OCI-LY7 (cell line): ENCODE measurements at regions not wholly inside any gene's neighbourhood (a gene's known extent, or its start where the extent isn't known, plus 50 kb on each side); places are given as distances from the start of the nearest gene placed in this dataset.

Experiments used
- BruUV-seq: library from RNA; stranded (reverse); fragments of 400-500 nt; replicated peaks from 2 replicates; lab custom pipeline; 2021; lab: Mats Ljungman, UMichigan
- CTCF ChIA-PET: fragments of 300-600 bp; sonication (Branson Sonifier 250); formaldehyde crosslinking; loops from one replicate; lab custom pipeline; 2022; ENCODE audit warnings: antibody characterized with exemption; ENCODE audit not compliant: unreplicated experiment; lab: Charles Lee
- POLR2A ChIA-PET: fragments of 300-600 bp; sonication (Branson Sonifier 250); formaldehyde crosslinking; loops from one replicate; lab custom pipeline; 2022; ENCODE audit warnings: antibody characterized with exemption; lab: Charles Lee
- DNase-seq: peaks from one replicate; pipeline ENCODE4 v3.0.0-alpha.2; 2015; ENCODE audit warnings: low spot score
- H2AFZ ChIP-seq: fragments of 200-600 bp; sonication (generic), shearing (Covaris generic); 2 replicates; pipeline ENCODE4 v1.6.1; 2014; ENCODE audit warnings: mild to moderate bottlenecking, antibody characterized with exemption, low read length, moderate library complexity
- H3K27ac ChIP-seq: fragments of 200-600 bp; sonication (generic); 2 replicates; pipeline ENCODE4 v1.5.1; 2014; ENCODE audit warnings: mixed run types, low read depth, mild to moderate bottlenecking, moderate library complexity, low read length, inconsistent platforms; ENCODE audit not compliant: poor library complexity, severe bottlenecking
- H3K36me3 ChIP-seq: fragments of 200-600 bp; sonication (generic); 2 replicates; pipeline ENCODE4 v1.6.1; 2014; ENCODE audit warnings: mild to moderate bottlenecking, antibody characterized with exemption, low read length, moderate library complexity, mixed read lengths; ENCODE audit not compliant: insufficient read depth
- H3K4me1 ChIP-seq: fragments of 200-600 bp; sonication (generic); 2 replicates; pipeline ENCODE4 v1.5.1; 2014; ENCODE audit warnings: mild to moderate bottlenecking, low read length; ENCODE audit not compliant: insufficient read depth, poor library complexity, severe bottlenecking
- H3K4me2 ChIP-seq: fragments of 200-600 bp; sonication (generic); 2 replicates; pipeline ENCODE4 v1.6.1; 2014; ENCODE audit warnings: mild to moderate bottlenecking, low read length
- H3K4me3 ChIP-seq: fragments of 200-600 bp; sonication (generic); 2 replicates; pipeline ENCODE4 v1.5.1; 2014; ENCODE audit warnings: mild to moderate bottlenecking, low read depth, low read length; ENCODE audit not compliant: poor library complexity, severe bottlenecking
- H3K79me2 ChIP-seq: fragments of 200-600 bp; sonication (generic); 2 replicates; pipeline ENCODE4 v1.6.1; 2016; ENCODE audit warnings: low read depth, mild to moderate bottlenecking, low read length, moderate library complexity, mixed read lengths; ENCODE audit not compliant: insufficient read depth
- H3K9me2 ChIP-seq: fragments of 200-600 bp; sonication (generic); 2 replicates; pipeline ENCODE4 v1.6.1; 2016; ENCODE audit warnings: mild to moderate bottlenecking, low read length, mixed read lengths; ENCODE audit not compliant: insufficient read depth
- H3K9me3 ChIP-seq: fragments of 200-600 bp; sonication (generic); 2 replicates; pipeline ENCODE4 v1.6.1; 2014; ENCODE audit warnings: mild to moderate bottlenecking, mixed run types, low read length, mixed read lengths
- H4K20me1 ChIP-seq: fragments of 200-600 bp; sonication (generic); 2 replicates; pipeline ENCODE4 v1.6.1; 2014; ENCODE audit warnings: mild to moderate bottlenecking, antibody characterized with exemption, low read length, moderate library complexity, mixed read lengths; ENCODE audit not compliant: insufficient read depth
- EZH2phosphoT487 ChIP-seq: fragments of 200-600 bp; sonication (generic); IDR thresholded peaks from 2 replicates; pipeline ENCODE4 v1.6.1; 2018; ENCODE audit warnings: low read depth, borderline replicate concordance, mild to moderate bottlenecking, mixed run types, antibody characterized with exemption, low read length, moderate library complexity, mixed read lengths
- intact Hi-C: fragments of 100-400 bp; cut with micrococcal nuclease; formaldehyde crosslinking; loops from one replicate; pipeline ENCODE4 v1.10.0; 2022; ENCODE audit not compliant: unreplicated experiment
- TF ChIP-seq, protein P1 (sequence below): fragments of 200-600 bp; sonication (generic); conservative IDR thresholded peaks from 2 replicates; pipeline ENCODE4 v1.5.1; 2014; ENCODE audit warnings: mild to moderate bottlenecking, antibody characterized with exemption, low read length, moderate library complexity, mixed read lengths

GRCh38 chr5:62051747-62052146 is 254.3 kb upstream of the KIF2A start:
- Histone ChIP-seq H2AFZ (no peak overlapping the region), H4K20me1 (no peaks in the 10 kb centered on the region), H3K4me2 (no peak overlapping the region), H3K4me3 (no peak overlapping the region), H3K9me3 (no peaks in the 10 kb centered on the region), H3K9me2 (no peaks in the 10 kb centered on the region), H3K4me1 (no peaks in the 10 kb centered on the region), H3K36me3 (no peaks in the 10 kb centered on the region), H3K79me2 (no peaks in the 10 kb centered on the region), H3K27ac (no peak overlapping the region)
- POLR2A ChIA-PET: interaction anchor here (0.7 kb wide), 1 partner anchor 69 kb away, joined by 3 read pairs; no protein-coding TSS in a partner anchor
- DNase-seq: no peak
- intact Hi-C loops: no loop called here
- BruUV-seq: no TSS peak
- no peak for TF ChIP-seq EZH2phosphoT487
- TF ChIP-seq, protein P1, sequence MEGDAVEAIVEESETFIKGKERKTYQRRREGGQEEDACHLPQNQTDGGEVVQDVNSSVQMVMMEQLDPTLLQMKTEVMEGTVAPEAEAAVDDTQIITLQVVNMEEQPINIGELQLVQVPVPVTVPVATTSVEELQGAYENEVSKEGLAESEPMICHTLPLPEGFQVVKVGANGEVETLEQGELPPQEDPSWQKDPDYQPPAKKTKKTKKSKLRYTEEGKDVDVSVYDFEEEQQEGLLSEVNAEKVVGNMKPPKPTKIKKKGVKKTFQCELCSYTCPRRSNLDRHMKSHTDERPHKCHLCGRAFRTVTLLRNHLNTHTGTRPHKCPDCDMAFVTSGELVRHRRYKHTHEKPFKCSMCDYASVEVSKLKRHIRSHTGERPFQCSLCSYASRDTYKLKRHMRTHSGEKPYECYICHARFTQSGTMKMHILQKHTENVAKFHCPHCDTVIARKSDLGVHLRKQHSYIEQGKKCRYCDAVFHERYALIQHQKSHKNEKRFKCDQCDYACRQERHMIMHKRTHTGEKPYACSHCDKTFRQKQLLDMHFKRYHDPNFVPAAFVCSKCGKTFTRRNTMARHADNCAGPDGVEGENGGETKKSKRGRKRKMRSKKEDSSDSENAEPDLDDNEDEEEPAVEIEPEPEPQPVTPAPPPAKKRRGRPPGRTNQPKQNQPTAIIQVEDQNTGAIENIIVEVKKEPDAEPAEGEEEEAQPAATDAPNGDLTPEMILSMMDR: no peak
- CTCF ChIA-PET: no interaction called here

GRCh38 chr5:62059960-62060359 is 246.0 kb upstream of the KIF2A start:
- ChIA-PET CTCF (no interaction called here), POLR2A (no interaction called here)
- no peak overlapping the region for H3K27ac ChIP-seq
- BruUV-seq: no TSS peak
- H3K9me3 ChIP-seq: no peaks in the 10 kb centered on the region
- H3K4me2 ChIP-seq: no peak overlapping the region
- no peaks in the 10 kb centered on the region for H4K20me1 ChIP-seq
- H3K9me2 ChIP-seq: no peaks in the 10 kb centered on the region
- intact Hi-C loops: no loop called here
- TF ChIP-seq EZH2phosphoT487: no peak
- TF ChIP-seq, protein P1: no peak
- no peaks in the 10 kb centered on the region for H3K36me3 ChIP-seq
- no peak for DNase-seq
- H3K79me2 ChIP-seq: no peaks in the 10 kb centered on the region
- no peak overlapping the region for H3K4me3 ChIP-seq
- H3K4me1 ChIP-seq: no peaks in the 10 kb centered on the region
- no peak overlapping the region for H2AFZ ChIP-seq

DNA sequence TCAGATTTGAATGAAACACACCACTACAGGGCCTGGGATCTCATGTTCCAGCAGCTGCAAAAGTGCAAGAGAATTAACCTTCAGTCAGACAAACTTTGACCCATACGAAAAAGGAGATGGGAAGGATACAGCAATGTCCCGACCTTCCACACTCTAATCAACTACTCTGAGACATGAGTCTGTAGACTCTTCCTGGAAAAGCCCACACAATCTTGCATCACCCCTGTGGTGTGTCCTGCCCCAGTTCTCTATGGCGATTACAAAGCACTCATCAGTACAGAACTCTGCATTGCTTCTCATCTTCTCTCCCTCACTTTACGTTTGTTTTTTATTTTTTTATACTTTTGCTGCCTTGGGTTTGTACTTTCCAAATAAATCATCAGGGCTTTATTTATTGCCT is 241.0 kb upstream of the KIF2A start:
- Histone ChIP-seq H3K9me3 (no peaks in the 10 kb centered on the region), H2AFZ (no peak overlapping the region), H3K9me2 (no peaks in the 10 kb centered on the region), H4K20me1 (no peaks in the 10 kb centered on the region), H3K4me2 (no peak overlapping the region), H3K36me3 (no peaks in the 10 kb centered on the region), H3K27ac (no peak overlapping the region), H3K79me2 (no peaks in the 10 kb centered on the region), H3K4me1 (no peaks in the 10 kb centered on the region), H3K4me3 (no peak overlapping the region)
- TF ChIP-seq EZH2phosphoT487: no peak
- TF ChIP-seq, protein P1: no peak
- BruUV-seq: no TSS peak
- no peak for DNase-seq
- ChIA-PET POLR2A (interaction anchor here (0.7 kb wide), 2 partner anchors 8 to 157 kb away, joined by 3 read pairs; no protein-coding TSS in a partner anchor), CTCF (no interaction called here)
- intact Hi-C loops: no loop called here
